GM21717 (cell line): ENCODE measurements at regions not wholly inside any gene's neighbourhood (a gene's known extent, or its start where the extent isn't known, plus 50 kb on each side); places are given as distances from the start of the nearest gene placed in this dataset.

ENCODE experiments used
- ATAC-seq: cut with Tn5 transposase; IDR thresholded peaks from one replicate; pipeline ENCODE4 v1.9.1; 2021; ENCODE audit warnings: mild to moderate bottlenecking, moderate library complexity; ENCODE audit not compliant: unreplicated experiment

GRCh38 chr3:87045473-87045872, 54.5 kb upstream of the VGLL3 start:
- no peak for ATAC-seq

DNA sequence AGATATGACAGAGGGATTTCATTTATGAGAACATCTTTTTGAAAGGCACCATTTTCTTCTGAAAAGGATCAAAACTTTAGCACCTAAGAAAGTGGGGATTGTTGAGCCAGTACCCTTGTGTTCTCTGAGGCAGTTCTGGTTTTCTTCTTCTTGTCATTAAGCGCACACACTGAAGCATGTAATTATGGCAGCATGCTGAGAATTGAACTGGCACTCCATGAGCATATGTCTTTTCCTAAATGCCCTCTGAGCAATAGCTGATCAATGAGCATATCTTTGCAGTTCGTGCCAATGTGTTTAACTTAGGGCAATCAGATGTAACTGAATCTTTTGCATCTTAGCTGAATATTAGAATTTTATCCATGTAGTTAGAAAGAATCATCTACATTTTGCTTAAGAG, 53.9 kb upstream of the VGLL3 start:
- ATAC-seq = no peak

DNA sequence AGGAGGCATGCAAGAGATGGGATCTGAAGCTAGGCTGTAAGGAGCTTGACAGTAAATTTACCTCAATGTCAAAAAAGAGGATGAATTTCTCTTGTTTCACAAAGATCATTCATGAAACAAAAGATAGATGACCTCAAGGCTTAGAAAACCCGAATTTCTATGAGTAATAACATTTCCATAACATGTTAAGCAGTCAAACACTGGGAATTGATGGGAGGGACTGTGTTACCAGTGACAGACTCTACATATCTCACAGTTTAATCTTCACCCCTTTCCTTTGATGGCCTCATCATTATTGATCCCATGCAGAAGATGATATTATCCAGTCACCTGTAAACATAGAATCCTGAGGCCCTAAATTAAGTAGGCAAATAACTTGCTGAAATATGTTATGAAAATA, 53.5 kb upstream of the VGLL3 start:
- no peak for ATAC-seq

DNA sequence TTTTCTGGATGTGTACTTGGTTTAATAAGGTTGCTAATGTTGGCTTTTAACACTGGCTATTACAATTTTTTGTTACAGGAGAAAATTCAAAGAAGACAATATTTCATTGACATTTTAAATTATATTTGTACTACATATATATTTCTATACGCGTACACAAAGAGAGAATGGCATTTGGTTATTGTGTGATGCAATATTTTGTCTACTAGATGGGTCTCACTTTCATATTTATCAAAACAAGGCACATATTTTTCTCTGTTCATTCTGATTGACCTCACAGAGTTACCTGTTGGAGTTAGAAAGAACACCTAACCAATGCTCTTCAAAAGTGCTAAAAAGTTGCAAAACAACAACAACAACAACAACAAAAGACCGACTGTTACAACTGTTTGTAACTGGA, 50.2 kb upstream of the VGLL3 start:
- ATAC-seq = no peak
